Fibroblast of pulmonary artery (primary cell): ENCODE measurements at regions not wholly inside any gene's neighbourhood (a gene's known extent, or its start where the extent isn't known, plus 50 kb on each side); places are given as distances from the start of the nearest gene placed in this dataset.

Experiments
- DNase-seq: peaks from one replicate; pipeline ENCODE4 v3.0.0-alpha.2; 2010; ENCODE audit warnings: low read depth
- H3K4me3 ChIP-seq: replicated peaks from 2 replicates; pipeline ENCODE4 v1.5.1; 2011; ENCODE audit warnings: low read depth, mild to moderate bottlenecking, control low read depth, low read length, moderate library complexity
- TF ChIP-seq, protein P1 (sequence below): IDR thresholded peaks from 2 replicates; pipeline ENCODE4 v1.5.1; 2011; ENCODE audit warnings: mild to moderate bottlenecking, control low read depth, low read length, inconsistent platforms; ENCODE audit errors: missing control alignments

DNA sequence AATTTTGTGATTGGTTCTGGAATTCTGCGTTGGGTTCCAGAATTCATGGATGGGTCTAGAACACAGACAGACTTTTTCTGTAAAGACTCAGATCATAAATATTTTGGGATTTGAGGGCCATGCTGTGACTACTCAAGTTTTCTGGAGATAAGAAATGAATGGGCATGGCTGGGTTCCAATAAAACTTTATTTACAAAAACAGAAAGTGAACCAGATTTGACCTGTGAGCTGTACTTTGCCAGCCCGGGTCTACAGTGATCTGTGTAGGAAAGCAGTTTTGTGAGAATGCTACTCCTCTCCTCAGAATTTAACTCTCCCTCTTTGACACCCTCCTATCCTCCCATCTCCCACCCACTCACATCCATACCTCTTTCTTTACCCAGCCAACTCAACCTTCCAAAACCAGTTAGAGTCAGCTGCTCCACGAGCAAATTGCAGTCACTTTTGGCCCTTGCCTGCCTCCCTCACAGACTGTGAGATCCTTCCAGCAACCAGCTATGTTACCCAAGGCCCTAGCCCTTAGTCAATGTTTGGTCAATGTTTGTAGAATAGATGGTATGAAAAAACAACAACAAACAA, 312.8 kb upstream of the ZMIZ1 start:
- TF ChIP-seq, protein P1, sequence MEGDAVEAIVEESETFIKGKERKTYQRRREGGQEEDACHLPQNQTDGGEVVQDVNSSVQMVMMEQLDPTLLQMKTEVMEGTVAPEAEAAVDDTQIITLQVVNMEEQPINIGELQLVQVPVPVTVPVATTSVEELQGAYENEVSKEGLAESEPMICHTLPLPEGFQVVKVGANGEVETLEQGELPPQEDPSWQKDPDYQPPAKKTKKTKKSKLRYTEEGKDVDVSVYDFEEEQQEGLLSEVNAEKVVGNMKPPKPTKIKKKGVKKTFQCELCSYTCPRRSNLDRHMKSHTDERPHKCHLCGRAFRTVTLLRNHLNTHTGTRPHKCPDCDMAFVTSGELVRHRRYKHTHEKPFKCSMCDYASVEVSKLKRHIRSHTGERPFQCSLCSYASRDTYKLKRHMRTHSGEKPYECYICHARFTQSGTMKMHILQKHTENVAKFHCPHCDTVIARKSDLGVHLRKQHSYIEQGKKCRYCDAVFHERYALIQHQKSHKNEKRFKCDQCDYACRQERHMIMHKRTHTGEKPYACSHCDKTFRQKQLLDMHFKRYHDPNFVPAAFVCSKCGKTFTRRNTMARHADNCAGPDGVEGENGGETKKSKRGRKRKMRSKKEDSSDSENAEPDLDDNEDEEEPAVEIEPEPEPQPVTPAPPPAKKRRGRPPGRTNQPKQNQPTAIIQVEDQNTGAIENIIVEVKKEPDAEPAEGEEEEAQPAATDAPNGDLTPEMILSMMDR, result no peak
- no peak overlapping the region for H3K4me3 ChIP-seq
- DNase-seq, result peak; percentile 20

DNA sequence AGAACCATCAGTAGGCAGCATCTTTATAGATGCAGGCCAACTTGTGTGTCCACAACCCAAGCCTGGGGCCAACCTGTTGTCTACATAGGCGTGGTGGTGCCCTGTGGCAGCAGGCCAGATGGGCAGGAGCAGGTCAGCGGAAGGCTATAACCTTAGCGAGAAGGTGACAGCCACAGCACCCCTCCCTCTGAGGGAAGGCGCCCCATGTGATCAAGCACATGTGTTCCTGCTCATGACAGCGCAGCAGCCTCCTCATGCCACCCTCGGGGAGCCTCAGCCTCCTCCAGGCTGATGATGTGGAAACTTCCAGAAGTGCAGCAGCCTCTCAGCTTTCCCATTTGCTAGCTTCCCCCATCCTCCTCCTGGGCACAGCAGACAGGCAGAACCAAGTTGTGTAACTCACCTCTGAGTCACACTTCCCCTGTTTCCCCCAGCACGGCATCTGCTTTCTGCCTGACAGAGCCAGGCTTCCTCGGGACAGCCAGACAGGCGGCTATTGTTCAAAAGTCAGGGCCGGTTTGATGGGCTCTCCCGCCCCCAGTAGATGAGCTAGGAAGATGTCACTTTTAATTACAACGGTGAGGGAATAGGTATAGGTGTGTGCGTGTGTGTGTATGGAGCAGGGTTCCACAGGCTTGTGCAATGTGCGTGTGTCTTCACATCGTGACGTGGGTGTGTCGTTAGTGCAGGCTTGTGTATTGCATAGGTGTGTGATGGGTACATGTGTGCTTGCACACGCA, 312.0 kb upstream of the ZMIZ1 start:
- no peak overlapping the region for H3K4me3 ChIP-seq
- TF ChIP-seq, protein P1, result no peak
- DNase-seq, result peak; percentile 99

DNA sequence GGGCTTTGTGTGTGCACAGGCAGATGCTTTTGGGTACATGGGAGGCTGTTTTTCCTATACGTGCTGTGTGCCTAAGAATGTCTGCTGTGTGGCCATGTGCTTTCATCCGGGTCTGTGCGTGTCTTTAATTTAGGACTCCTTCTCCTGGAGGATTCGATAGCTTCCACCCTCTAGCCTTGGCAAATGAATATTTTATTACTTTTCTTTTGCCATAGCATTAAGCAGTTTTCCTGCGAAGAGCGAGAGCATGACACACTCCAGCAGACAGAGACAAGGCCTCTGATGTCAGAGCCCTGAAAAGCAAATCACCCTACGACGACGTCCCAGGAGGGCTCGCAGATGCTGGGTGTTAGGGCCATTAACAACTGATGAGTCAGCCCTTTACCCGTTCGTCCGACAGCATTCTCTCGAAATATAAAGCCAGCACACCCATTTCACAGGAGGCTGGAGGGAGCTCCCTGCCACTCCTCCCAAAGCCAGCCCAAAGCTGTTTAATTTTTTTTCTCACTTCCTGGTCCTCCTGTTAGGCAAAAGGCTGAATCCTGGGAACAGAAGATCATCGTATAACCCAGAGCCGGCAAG, 311.3 kb upstream of the ZMIZ1 start:
- no peak overlapping the region for H3K4me3 ChIP-seq
- peak; percentile 66 for DNase-seq
- TF ChIP-seq, protein P1, result no peak

GRCh38 chr10:78758176-78758575, 310.6 kb upstream of the ZMIZ1 start:
- no peak for DNase-seq
- TF ChIP-seq, protein P1, result no peak
- H3K4me3 ChIP-seq, result no peak overlapping the region

DNA sequence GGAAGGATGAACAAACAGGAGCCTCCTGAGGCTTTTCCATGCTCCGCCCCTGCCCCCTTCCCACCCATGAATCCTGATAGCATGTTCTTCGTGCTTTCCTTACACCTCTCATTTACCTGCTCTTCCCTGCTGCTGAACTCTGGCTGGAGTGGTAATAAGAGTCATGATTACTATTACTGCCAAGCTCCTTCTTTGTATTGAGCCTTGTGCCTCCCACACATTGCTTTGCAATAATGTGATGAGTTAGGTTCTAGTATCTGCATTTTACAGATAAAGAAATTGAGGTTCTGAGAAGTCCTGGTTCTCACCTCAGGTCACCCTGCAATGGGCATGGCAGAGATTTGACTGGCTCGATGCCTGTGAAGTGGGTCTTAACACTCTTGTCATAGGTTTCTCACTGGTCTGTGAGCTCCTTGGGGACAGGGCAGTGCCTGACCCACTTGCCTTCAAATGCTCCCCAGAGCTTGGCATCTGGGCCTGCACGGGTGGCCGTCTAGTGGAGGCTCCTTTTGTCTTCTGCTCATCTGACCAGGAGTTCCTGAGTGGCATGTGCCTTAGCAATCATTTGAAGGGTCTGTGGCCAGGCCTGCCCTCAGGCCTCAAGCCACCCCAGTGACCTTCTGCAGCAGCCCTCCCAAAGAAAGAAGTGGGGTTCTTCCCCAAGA, 309.2 kb upstream of the ZMIZ1 start:
- no peak overlapping the region for H3K4me3 ChIP-seq
- TF ChIP-seq, protein P1, result no peak
- peak; percentile 29 for DNase-seq

DNA sequence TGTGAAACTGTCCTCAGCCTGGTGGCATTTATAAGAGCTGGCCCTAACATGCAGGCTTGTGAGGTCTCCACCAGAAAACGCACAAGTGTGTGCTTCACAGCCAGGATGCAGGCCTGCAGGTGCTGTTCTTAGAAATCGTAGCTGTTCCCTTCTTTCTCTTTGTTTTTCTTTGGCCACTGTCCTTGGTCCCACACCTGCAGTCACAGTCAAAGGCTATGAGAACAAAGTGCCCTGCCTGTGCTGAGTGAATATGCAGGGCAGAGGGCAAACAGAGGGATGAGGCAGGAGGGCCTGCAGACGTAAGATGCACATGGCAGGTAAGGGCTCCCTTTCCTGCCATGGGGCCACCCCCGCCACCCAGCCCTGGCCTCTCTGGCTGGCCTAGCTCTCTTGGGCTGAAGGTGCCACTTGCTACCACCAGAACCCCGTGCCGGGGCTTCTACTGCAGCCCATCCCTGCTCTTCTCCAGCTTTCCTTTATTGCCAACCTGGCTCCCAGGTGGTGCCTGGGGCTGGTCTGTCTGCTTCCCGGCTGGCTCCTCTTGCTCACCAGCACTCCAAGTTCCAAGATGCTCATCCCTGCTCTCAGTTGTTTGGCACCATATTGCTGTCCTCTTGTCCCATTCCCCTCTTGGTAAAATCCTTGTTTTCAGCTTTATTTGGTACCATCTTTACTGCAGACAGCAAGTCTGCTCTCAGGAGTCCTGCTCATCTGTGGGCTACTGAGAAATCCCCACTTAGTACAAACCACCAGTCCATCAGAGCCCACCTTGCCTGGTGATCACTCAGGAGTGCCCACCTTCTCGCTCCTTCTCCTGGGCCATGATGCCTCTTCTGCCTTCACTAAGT, 308.1 kb upstream of the ZMIZ1 start:
- TF ChIP-seq, protein P1, result no peak
- no peak overlapping the region for H3K4me3 ChIP-seq
- DNase-seq, result no peak
